Natural killer cell (primary cell): ENCODE measurements at regions not wholly inside any gene's neighbourhood (a gene's known extent, or its start where the extent isn't known, plus 50 kb on each side); places are given as distances from the start of the nearest gene placed in this dataset.

Experiments used
- ATAC-seq, 3 donors: fragments of 150-1000 bp in 2 of 3; fragments of 200-7000 bp in 1 of 3; cut with Tn5 transposase; 1 replicate in 1 of 3; 2 replicates in 2 of 3; pipeline ENCODE4 v1.10.0; 2021; ENCODE audit warnings: mild to moderate bottlenecking in 2 of 3, moderate library complexity in 2 of 3
- DNase-seq, 2 donors: peaks; one replicate each; pipeline versions ENCODE4 v3.0.0 to v3.0.0-alpha.2; 2013 to 2021; ENCODE audit warnings: mixed read lengths in 1 of 2
- H3K27ac ChIP-seq: one replicate; pipeline ENCODE4 v1.5.1; 2013; ENCODE audit warnings: mild to moderate bottlenecking, low read length
- H3K27me3 ChIP-seq: one replicate; pipeline ENCODE4 v1.6.1; 2013; ENCODE audit warnings: low read length; ENCODE audit not compliant: control insufficient read depth, insufficient read depth
- H3K36me3 ChIP-seq: one replicate; pipeline ENCODE4 v1.6.1; 2013; ENCODE audit warnings: low read length; ENCODE audit not compliant: control insufficient read depth, insufficient read depth
- H3K4me1 ChIP-seq: one replicate; pipeline ENCODE4 v1.6.1; 2013; ENCODE audit warnings: low read length; ENCODE audit not compliant: control insufficient read depth, insufficient read depth
- H3K4me3 ChIP-seq: one replicate; pipeline ENCODE4 v1.5.1; 2013; ENCODE audit warnings: low read length
- H3K9me3 ChIP-seq: one replicate; pipeline ENCODE4 v1.6.1; 2013; ENCODE audit warnings: low read length; ENCODE audit not compliant: control insufficient read depth, insufficient read depth
- H3K27ac Mint-ChIP-seq, 2 donors: one replicate each; pipeline ENCODE4 v1.8.0; 2022; ENCODE audit warnings: mild to moderate bottlenecking in 2 of 2, mixed read lengths in 2 of 2, moderate library complexity in 1 of 2
- H3K27me3 Mint-ChIP-seq, 2 donors: one replicate each; pipeline ENCODE4 v1.8.0; 2022; ENCODE audit warnings: low read depth in 2 of 2, mixed read lengths in 2 of 2
- H3K36me3 Mint-ChIP-seq: one replicate; pipeline ENCODE4 v1.8.0; 2022; ENCODE audit warnings: mixed read lengths
- H3K4me1 Mint-ChIP-seq, 2 donors: one replicate each; pipeline ENCODE4 v1.8.0; 2022; ENCODE audit warnings: mixed read lengths in 2 of 2
- H3K4me3 Mint-ChIP-seq: one replicate; pipeline ENCODE4 v1.8.0; 2022; ENCODE audit warnings: mild to moderate bottlenecking, moderate library complexity, mixed read lengths
- H3K9me3 Mint-ChIP-seq, 2 donors: one replicate each; pipeline ENCODE4 v1.8.0; 2022; ENCODE audit warnings: mixed read lengths in 2 of 2
- CTCF ChIP-seq: fragments of 200-600 bp; IDR thresholded peaks from one replicate; pipeline ENCODE4 v1.8.0; 2022; ENCODE audit warnings: antibody characterized with exemption
- WGBS: methylation state at CpG from one replicate; pipeline ENCODE4 v1.1.7; 2013; ENCODE audit warnings: missing lambda C conversion rate; ENCODE audit not compliant: insufficient coverage; 5-methylcytosine and 5-hydroxymethylcytosine counted together
- intact Hi-C: fragments of 100-400 bp; cut with micrococcal nuclease; formaldehyde crosslinking; loops from one replicate; pipeline ENCODE4 v1.14.2; 2022

GRCh38 chr6:40170856-40171255, 236.6 kb upstream of the MOCS1 start:
- H3K27ac ChIP-seq = no peak overlapping the region
- 71% methylated on average over 2 of the region's 2 CpGs for WGBS
- ATAC-seq = no peak
- H3K27me3 ChIP-seq = no peaks in the 10 kb centered on the region
- TF ChIP-seq CTCF = no peak
- Mint-ChIP-seq H3K27me3 (peaks cover 31 to 39% of the 10 kb centered on the region in 2 donors), H3K4me1 (no peaks in the 10 kb centered on the region), H3K4me3 (no peak overlapping the region), H3K9me3 (no peaks in the 10 kb centered on the region), H3K27ac (no peak overlapping the region), H3K36me3 (no peaks in the 10 kb centered on the region)
- no peaks in the 10 kb centered on the region for H3K9me3 ChIP-seq
- no peaks in the 10 kb centered on the region for H3K36me3 ChIP-seq
- no peak overlapping the region for H3K4me3 ChIP-seq
- intact Hi-C loops = no loop called here
- DNase-seq = no peak
- no peaks in the 10 kb centered on the region for H3K4me1 ChIP-seq

GRCh38 chr6:40169878-40170277, 235.6 kb upstream of the MOCS1 start:
- Mint-ChIP-seq H3K36me3 (no peaks in the 10 kb centered on the region), H3K27me3 (peaks cover 24 to 35% of the 10 kb centered on the region in 2 donors), H3K9me3 (no peaks in the 10 kb centered on the region), H3K27ac (no peak overlapping the region), H3K4me3 (no peak overlapping the region), H3K4me1 (no peaks in the 10 kb centered on the region)
- Histone ChIP-seq H3K27ac (no peak overlapping the region), H3K9me3 (no peaks in the 10 kb centered on the region), H3K36me3 (no peaks in the 10 kb centered on the region), H3K4me1 (no peaks in the 10 kb centered on the region), H3K27me3 (no peaks in the 10 kb centered on the region), H3K4me3 (no peak overlapping the region)
- no peak for ATAC-seq
- 79% methylated on average over 7 of the region's 7 CpGs for WGBS
- DNase-seq = no peak
- intact Hi-C loops = no loop called here
- TF ChIP-seq CTCF = no peak

- Histone ChIP-seq H3K27ac (no peak overlapping the region), H3K36me3 (no peaks in the 10 kb centered on the region), H3K4me3 (no peak overlapping the region), H3K27me3 (no peaks in the 10 kb centered on the region), H3K4me1 (no peaks in the 10 kb centered on the region), H3K9me3 (no peaks in the 10 kb centered on the region)
- DNase-seq = no peak
- ATAC-seq = no peak
- Mint-ChIP-seq H3K27me3 (peaks cover 24 to 33% of the 10 kb centered on the region in 2 donors), H3K4me3 (no peak overlapping the region), H3K36me3 (no peaks in the 10 kb centered on the region), H3K27ac (no peak overlapping the region), H3K9me3 (no peaks in the 10 kb centered on the region), H3K4me1 (no peaks in the 10 kb centered on the region)
- intact Hi-C loops = no loop called here
- TF ChIP-seq CTCF = no peak
Observed at GRCh38 chr6:40166963-40167362, 232.7 kb upstream of the MOCS1 start.

GRCh38 chr6:40165036-40165709, 230.9 kb upstream of the MOCS1 start:
- no peak overlapping the region for H3K27ac ChIP-seq
- no peak for ATAC-seq
- H3K4me3 ChIP-seq = no peak overlapping the region
- peaks cover 16 to 25% of the 10 kb centered on the region in 2 donors for H3K27me3 Mint-ChIP-seq
- H3K36me3 ChIP-seq = no peaks in the 10 kb centered on the region
- no peaks in the 10 kb centered on the region for H3K27me3 ChIP-seq
- H3K4me1 Mint-ChIP-seq = no peaks in the 10 kb centered on the region
- TF ChIP-seq CTCF = no peak
- H3K36me3 Mint-ChIP-seq = no peaks in the 10 kb centered on the region
- WGBS = 86% methylated on average over 5 of the region's 7 CpGs
- H3K4me3 Mint-ChIP-seq = no peak overlapping the region
- H3K4me1 ChIP-seq = no peaks in the 10 kb centered on the region
- no peaks in the 10 kb centered on the region for H3K9me3 ChIP-seq
- DNase-seq = no peak
- H3K9me3 Mint-ChIP-seq = no peaks in the 10 kb centered on the region
- intact Hi-C loops = no loop called here
- H3K27ac Mint-ChIP-seq = no peak overlapping the region
